NCI-H82 treated with DMSO at 0.1 percent for 48 hours (cell line): ENCODE measurements at regions not wholly inside any gene's neighbourhood (a gene's known extent, or its start where the extent isn't known, plus 50 kb on each side); places are given as distances from the start of the nearest gene placed in this dataset.
"Not testable (repeated sequence)": the region's sequence is repeated elsewhere in the genome, so short reads cannot be mapped to it uniquely, and the experiment has no call there.

Source experiments
- DNase-seq: peaks from one replicate; lab custom pipeline; 2025; ENCODE audit not compliant: unreplicated experiment; lab: John Stamatoyannopoulos, UW

DNA sequence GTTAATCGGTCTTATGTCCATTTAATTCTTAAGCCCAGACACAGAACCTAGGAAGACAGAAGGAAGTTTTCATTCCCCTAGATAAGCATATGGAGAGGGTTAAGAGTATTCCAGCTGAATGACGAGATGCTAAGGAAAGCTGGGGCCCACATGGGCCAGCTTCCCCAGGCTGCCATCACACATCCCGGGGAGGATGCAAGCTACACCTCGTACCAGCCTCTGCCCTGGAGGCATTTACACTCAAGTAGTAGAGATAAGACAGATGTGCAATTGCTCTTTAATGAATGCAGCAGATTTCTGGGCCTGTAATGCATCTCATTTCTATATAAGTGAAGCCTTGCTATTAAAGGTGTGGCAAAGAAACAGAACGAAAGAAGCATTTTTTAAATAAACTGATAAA is 144.5 kb downstream of the MEX3B start:
- no peak for DNase-seq

GRCh38 chr15:81899730-81900129 is 146.1 kb downstream of the MEX3B start:
- DNase-seq: no peak

DNA sequence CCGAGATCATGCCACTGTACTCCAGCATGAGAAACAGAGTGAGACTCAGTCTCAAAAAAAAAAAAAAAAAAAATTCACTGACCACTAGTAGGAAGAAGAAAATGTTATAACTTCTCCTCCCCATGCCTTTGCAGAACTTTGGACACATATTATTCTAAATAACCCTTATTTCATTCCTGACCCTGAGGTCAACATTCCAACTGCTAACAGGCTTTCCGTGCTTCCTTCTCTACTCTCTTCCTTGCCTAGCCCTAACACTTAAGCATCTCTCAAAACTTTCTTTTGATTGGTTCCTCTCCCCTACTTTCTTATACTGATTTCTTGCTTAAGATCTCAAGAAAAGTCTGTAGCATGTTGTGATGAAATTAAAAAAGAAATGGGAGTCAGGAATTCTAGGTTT is 146.8 kb downstream of the MEX3B start:
- DNase-seq: no peak

DNA sequence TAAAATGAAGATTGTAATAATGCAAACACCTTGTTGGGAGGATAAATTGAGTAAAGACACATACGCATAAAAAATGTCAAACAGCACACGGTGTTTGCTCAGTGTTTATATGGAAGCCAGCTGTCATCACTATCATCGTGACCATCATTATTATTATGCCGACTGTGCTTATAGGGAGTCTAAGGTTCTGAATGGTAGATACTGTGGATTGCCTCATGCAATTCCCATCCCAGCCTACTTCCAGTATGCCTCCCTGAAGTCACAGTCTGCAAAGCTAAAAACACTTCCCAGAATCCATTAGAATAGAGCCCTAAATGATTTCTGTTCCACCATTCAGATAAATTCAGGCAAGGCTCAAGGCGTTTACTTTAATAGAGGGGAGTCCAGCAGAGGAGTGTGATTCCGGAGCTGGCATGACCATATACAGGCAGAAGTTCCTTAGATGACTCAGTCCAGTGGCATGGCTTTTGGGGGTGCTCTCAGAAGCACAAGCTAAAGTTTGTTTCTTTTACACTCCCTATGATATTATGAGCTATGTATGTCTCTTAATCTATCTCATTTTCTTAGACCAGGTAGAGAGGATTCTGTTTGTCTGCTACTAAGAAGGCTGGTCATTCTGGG is 148.7 kb downstream of the MEX3B start:
- DNase-seq: no peak

GRCh38 chr15:81896356-81896755 is 149.5 kb downstream of the MEX3B start:
- no peak for DNase-seq

DNA sequence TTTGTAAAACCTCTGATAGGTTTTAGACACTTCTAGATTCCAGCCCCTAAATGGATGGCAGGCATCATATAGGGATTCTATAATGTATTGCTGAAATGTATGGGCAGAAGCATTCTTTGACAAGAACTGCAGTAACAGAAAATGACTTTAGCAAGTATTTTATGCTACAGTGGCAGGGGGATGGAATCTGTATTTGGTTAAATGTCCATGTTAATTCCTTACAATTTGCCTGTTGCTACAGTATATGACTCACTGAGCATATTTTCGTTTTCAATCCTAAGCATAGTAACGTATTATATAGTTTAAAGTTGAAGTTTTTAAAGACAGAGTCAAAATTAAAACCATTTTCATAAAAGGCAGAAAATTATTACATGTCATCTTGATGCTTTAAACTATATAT is 150.1 kb downstream of the MEX3B start:
- DNase-seq: no peak

GRCh38 chr15:81894061-81894460 is 151.8 kb downstream of the MEX3B start:
- no peak for DNase-seq

DNA sequence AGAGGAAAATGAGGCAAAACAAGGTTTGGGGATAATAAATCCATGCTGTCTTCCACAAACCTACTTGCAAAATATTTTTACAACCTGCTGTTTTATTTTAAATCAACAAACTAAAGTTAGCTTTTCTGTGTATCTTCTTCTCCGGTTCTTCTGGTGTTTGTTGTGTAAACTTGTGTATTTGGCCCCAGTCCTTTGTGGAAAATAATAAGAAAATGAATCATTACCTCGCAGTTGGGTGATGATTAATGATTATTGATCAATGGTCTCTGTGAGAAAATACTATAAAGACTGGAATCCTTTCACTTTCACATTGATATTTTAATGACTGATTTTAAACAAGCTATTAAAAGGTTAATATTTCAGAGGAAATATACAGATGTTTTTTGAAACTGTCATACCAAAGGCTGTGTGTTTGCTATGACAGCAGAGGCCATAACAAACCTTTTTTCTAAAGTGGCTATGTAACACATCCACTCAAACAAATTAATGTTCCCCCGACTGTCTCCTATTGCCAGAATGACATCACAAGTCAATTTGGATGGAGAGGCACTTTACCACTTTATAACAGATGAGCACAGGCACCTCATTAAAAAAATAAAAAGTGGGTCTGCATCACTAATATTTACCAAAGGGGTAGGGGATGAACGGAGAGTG is 152.5 kb downstream of the MEX3B start:
- DNase-seq: no peak

DNA sequence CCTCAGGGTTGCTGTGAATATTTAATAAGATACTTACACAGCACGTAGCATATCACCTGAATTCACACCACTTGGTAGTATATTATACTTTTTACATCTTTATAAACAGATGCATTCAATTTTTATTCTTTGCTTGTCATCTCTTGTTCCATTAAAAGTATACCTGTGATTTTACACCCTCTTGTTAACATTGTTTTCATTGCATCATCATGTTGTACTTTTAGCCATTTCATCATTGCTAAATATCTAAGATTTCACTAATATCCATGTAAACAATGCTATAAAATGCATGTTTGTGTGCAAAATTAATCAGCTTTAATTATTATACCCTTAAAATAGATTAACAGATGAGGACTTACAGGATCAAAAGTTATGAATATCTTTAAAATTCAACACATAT is 155.3 kb downstream of the MEX3B start:
- DNase-seq: no peak

- DNase-seq: no peak
Observed at GRCh38 chr15:81889485-81889881, 156.3 kb downstream of the MEX3B start.

GRCh38 chr15:81888748-81889484 is 156.9 kb downstream of the MEX3B start:
- no peak for DNase-seq

DNA sequence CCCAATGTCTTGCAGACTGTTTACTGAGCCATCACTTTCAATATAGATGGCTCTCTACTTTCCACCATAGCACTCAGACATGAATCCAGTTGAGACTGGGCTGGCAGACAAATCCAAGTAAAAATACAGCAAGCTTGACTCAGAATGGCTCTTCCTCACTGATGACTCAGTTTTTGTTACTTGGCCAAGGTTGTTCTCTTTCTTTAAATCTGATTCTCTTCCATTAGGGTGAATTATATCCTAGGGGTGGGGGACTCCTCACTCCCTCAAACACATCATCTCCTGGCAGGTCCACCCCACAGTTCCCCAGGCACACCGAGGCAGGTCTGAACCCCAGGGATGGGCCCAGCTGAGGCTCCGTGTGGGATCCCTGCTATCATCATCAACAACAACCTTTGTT is 157.9 kb downstream of the MEX3B start:
- no peak for DNase-seq

DNA sequence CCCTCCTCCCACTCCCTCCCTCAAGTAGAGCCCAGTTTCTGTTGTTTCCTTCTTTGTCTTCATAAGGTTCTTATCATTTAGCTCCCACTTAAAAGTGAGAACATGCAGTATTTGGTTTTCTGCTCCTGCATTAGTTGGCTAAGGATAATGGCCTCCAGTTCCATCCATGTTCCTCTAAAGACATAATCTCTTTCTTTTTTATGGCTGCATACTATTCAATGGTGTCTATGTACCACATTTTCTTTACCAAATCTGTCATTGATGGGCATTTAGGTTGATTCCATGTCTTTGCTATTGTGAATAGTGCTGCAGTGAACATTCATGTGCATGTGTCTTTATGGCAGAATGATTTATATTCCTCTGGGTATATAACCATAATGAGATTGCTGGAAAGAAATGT is 158.6 kb downstream of the MEX3B start:
- not testable (repeated sequence) for DNase-seq

GRCh38 chr15:81886591-81886990 is 159.2 kb downstream of the MEX3B start:
- no peak for DNase-seq

DNA sequence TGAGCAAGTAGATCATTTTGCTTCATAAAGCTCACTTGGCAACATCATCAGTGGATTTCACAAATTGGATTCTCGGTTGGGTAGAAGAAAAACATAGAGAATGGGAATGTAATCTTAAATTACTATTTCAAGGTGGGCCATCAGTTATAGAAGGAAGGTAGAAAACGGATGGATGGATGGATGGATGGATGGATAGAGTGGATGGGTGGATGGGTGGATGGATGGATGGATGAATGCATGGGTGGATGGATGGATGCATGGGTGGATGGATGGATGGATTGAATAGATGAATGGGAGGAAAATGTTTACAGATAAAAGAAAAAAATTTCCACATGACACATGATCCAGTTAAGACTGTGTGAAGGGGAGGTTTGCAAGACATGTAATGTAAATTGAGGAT is 159.7 kb downstream of the MEX3B start:
- no peak for DNase-seq

DNA sequence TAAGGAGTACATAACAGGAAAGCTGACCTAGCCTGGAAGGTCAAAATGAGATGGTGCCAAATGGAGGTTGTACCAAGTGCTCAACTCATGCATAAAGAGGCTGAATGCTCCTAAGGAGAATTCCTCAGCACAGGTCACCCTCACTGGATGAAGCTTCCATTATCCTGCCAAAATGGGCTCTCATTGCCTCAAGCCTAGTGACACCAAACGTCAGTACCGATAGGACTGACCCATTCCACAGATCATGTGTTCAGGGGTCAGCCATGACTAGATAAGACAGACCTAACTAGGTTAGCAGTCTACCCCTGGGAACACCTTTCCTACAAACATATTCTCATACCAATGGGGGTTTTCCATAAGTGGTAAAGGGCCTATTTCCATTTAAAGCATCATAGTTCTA is 160.7 kb downstream of the MEX3B start:
- no peak for DNase-seq

GRCh38 chr15:81882504-81882903 is 163.3 kb downstream of the MEX3B start:
- DNase-seq: no peak

DNA sequence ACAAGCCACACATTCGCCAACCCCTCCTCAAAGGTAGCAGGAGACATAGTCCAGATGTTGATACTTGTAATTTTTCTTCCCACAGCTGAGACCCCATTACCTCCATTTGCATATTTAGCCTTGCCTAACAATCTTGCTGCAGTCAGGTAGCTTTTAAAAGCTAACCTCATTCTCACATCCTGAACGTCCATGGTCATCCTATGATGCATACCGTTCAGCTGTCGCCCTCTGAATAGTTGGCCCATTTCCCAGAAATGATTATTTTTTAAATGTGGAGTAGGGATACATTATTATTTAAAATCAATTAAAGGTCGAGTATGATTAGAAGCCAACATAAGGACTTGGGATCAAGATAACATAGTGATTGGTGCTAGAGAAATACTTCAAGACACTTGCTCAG is 165.0 kb downstream of the MEX3B start:
- no peak for DNase-seq

- no peak for DNase-seq
Observed at GRCh38 chr15:81880314-81880713, 165.5 kb downstream of the MEX3B start.

GRCh38 chr15:81875717-81876116 is 170.1 kb downstream of the MEX3B start:
- DNase-seq: not testable (repeated sequence)

- DNase-seq: not testable (repeated sequence)
Observed at GRCh38 chr15:81870746-81871106, 175.1 kb downstream of the MEX3B start.

- not testable (repeated sequence) for DNase-seq
Observed at GRCh38 chr15:81870062-81870745, 175.6 kb downstream of the MEX3B start.
